Activated CD4-positive, alpha-beta T cell treated with anti-CD3 and anti-CD28 coated beads, Interleukin-2, amount 50 U/mL, for 16 hours (primary cell): ENCODE measurements at regions not wholly inside any gene's neighbourhood (a gene's known extent, or its start where the extent isn't known, plus 50 kb on each side); places are given as distances from the start of the nearest gene placed in this dataset.

Experiments used
- DNase-seq: peaks from one replicate; pipeline ENCODE4 v3.0.0-alpha.2; 2020

DNA sequence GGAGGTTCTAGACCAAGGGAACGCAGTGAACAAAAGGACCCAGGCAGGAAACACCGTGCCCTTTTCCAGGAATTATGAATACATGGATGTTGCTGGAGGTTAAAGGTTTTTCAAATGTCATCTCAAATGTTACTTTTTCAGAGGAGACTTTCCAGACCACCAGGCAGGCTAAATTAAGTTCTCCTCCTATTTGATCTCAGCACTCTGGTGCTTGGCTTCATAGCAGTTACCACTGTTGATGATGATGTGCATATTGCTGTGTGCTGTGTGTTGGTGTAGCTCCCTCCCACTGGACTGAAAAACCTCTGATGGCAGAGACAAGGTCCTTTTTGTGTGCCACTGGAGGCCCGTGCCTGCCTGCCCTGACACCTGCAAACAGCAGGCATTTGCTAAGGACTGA lies 137.3 kb upstream of the PTPRM start:
- no peak for DNase-seq

DNA sequence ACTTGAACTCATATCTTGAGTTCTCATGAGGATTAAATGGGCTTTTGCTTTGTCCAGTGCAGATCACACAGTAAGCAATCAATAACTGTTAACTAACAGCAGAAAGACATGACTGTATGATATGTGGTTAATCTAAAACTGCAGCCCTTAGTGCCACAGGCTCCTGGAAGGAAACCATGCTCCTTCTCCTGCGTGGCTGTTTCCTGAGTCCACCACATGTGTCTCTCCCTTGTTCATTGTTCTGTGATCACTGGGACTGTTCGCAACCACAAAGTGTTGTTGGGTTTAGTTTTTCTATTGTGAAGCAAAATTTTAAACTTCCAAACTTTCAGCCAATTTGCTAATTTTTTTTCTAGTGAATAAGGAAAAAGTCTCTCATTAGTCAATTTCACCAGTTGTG lies 130.9 kb upstream of the PTPRM start:
- DNase-seq: no peak

DNA sequence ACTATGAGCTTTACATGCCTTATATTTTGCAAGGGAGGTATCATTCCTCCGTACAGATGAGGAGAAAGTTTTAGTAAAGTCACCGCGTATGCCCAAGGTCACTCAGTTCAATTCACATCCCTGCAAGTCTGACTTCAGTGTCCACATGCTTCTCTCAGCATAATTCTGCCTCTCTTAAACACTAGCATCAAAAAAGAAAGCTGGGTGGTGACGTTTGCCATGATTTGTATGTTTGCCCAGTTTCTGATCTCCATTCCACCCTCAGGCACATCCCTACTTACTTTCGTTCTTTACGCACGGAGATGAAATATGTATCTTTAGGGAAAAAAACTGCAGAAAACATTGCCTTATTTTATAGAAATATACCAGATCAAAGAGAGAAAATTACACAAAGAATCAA lies 129.2 kb upstream of the PTPRM start:
- DNase-seq: no peak

DNA sequence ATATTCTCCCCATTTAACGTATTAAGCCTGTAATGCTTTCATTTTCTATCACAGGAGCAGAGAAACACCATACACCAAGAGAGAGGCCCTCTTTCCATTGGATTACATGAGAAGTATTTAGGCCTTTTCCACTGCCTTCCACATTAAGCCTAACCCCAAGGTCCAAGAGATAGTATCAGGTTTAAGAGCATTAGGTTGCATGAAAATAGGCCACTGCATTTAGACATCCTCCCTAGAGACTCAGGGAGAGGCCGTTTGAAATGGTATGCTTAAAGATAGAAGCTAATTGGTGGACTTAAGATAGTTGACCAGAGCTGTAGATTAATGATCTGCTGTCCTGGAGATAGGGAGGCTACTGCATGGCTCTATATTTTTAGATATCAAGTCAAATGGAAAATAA lies 128.5 kb upstream of the PTPRM start:
- no peak for DNase-seq

DNA sequence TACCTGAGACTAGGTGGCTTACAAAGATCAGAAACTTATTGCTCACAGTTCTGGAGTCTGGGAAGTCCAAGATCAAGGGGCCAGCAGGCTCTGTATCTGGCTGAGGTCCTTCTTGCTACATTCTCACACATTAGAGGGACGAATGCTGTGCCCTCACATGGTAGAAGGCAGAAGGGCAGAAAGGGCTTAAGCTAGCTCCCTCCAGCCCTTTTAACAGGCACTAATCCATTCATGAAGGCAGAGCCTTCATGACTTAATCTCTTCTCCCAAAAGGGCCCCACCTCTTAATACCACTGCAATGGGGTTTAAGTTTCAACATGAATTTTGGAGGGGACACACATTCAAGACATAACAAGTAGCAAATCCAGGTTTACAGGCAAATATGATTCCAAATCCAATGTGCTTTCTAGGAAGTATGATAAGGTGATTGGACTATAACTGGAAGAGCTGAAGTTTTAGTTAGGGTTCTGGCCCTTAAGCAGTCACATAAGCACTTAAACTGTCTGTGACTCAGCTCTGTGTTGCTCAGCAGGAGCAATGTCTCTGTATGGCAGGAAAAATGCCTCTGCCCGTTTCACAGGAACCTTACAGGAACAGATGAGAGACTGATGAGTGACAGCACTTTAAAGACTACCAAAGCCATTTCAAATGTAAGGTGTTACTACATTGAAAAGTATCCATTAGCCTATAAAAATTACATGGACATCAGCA lies 119.6 kb upstream of the PTPRM start:
- no peak for DNase-seq

DNA sequence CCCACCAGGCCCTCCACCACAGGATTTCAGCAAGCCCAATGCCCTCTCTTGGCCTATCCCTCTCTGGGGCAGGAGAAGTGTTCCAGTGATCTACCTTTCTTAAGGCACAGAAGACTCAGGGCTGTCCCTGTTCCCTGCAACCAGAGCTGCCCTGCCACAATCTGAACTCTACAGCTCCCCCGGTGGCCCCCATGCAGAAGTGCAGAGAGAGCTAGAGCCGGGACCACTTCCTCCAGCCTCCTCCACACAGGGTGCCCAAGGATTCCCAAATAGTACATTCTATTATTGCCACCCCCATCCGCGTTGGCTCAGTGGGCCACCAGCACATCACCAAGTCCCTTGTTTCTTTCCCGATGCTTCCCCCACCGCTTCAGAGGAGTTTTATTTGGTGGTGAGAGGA lies 114.8 kb upstream of the PTPRM start:
- peak; percentile 5 for DNase-seq

DNA sequence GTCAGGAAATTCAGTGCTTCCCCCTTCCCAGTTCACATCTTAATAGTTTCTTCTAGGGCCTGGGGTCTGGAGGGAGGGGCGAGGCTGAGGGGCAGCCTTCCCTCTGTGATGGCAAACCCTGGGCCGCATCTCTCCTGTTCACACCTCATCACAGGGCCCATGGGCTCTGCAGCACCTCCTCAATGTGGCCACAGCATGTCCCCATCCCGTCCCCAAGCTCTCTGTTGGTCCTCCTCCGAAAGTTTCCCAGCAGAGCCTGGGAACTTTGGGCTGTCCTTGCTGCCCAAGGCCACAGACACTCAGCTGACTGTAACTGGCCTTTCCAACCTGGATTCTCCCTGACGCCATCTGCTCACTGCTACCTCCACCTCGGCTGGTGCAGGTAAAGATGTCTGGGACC lies 112.7 kb upstream of the PTPRM start:
- DNase-seq: no peak

DNA sequence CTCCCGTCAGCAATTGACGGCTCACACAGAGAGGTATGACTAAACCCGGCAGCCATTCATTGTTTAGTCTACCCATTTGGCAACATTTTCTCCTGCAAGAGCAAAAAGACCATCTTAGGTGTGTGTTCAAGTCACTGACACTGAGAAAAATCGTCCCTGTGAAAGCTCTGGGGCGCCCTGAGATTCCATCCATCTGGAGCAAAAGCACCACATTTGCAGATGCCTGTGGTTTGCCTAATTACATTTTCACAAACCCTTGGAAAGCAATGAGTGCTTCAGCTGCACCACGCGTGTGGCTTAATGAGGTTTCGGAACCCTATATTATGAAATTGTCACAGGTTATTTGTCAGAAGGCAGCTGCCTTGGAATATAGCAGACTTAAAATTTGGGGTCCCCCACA lies 110.7 kb upstream of the PTPRM start:
- no peak for DNase-seq

DNA sequence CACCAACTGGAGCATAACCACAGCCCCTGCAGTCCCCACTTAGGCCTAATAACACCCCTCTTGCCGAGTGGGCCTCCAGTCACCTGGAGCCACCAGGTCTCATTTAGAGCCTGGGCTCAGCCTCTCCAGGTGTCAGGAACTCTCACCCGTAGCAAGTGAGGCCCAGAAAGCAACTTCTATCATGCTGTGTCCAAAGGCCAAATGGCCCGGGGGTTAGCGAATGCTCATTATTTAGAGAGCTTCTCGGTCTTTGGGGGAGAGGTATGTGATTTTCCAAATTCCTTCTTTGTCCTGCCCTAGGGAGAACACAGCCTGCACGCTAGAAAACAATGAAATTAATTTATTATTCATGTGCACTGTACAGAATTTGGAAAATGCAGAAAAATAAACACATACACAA lies 109.9 kb upstream of the PTPRM start:
- DNase-seq: no peak

DNA sequence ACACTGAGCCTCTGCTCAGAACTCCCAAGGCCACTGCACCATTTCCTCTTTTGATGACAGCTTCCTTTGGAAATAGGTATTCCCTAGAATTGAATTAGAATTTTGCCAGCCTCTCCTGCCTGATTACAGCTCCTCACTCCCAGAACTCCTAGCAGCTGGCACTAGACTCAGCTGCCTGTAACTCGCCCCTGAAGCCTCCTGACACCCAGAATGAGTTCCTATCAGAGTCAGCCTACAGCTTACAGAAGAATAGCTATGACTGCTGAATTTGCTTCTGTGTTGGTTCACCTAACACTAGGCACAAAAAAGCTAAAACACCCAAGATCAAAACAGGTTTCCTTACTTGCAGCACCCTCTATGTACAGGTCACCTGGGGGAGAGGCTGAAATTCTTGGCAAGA lies 108.2 kb upstream of the PTPRM start:
- DNase-seq: no peak

DNA sequence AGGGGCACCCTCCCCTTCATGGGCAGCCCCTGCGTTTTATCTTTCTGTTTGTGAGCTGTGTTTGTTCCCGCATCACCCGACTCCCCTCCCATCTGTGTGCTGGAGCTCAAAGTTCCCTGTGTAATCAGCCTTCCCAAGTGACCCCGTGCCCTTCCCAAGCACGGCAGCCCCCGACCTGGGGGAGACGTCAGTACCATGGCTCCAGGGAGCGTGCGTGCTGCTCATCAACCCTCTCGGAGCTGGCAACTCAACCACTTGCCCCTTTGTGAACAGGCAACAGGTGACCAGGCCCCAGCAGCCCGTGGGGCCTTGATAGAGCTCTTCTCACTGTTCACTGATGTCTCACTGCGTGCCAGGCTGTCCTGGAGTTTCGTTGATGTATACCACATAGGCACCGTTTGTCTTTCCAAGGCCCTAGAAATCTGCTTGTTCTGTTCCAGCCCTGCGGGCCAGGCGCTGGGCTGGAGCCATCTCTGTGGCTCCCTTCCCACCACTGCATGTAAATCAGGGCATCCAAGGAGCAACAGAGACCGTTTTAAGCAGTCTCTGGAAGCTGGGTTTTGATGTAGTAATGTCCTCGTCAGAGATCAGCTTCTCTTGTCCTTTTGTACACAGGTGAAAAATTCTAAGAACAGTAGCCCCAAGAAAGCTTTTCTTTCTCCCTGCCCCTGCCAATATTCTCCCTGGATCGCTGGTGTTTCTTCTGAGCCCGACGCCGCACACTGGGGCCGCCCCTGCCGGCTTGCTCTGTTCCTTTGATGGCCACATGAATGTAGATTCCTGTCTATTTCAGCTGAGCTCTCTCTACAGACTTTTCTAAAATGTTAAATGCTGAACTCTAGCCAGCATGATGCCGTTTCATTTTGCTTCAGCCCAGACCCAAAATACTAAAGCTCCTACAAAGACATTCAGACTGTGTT lies 107.0 kb upstream of the PTPRM start:
- DNase-seq: no peak

DNA sequence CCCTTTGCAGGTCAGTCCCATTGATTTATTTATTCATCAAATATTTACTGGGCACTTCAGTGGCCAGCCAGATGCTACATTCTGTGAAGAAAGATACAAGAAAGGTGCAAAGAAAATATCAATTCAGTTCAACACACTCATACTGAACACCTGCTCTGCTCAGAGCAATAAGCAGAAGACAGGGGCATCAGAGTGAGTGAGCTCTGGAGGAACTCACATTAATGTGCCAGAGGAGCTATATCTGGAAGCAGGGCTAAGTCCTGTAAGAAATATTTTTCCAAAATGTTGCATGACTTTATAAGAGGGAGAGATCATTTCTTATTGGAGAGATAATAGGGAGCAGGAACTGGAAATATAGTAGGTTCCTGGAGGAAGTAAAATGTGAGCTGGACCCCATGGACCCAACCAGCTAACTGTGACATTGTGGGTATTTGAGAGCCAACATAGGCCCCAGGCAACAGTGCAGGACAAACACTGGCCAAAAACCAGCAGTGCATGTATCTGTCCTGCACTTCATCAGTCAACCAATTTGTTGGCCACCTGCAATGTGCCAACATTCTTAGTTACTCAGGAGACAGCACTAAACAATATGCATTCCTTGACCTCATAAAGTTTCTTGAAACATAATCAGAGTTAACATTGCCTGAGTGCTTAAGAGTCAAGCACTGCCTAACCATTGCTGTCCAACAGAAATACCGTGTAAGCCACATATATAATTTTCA lies 102.7 kb upstream of the PTPRM start:
- no peak for DNase-seq

DNA sequence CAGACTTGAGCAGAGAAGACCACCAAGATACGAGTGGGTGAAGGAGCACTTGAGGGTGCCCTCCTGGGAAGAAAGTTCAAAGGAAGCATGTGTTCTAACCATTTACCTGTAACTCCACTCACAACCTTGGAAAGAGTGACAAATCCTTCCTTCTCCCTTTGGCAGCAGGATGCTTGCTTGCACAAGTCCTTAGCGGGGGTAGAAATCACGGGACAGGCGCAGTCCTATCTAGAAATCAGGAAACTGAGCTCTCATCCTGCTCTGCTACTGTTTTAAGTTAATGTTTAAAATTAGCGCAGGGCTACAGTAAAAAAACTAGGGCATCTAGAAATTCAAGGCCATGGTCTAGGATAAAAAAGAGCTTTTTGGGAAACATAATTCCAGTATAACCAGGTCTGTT lies 100.9 kb upstream of the PTPRM start:
- no peak for DNase-seq

DNA sequence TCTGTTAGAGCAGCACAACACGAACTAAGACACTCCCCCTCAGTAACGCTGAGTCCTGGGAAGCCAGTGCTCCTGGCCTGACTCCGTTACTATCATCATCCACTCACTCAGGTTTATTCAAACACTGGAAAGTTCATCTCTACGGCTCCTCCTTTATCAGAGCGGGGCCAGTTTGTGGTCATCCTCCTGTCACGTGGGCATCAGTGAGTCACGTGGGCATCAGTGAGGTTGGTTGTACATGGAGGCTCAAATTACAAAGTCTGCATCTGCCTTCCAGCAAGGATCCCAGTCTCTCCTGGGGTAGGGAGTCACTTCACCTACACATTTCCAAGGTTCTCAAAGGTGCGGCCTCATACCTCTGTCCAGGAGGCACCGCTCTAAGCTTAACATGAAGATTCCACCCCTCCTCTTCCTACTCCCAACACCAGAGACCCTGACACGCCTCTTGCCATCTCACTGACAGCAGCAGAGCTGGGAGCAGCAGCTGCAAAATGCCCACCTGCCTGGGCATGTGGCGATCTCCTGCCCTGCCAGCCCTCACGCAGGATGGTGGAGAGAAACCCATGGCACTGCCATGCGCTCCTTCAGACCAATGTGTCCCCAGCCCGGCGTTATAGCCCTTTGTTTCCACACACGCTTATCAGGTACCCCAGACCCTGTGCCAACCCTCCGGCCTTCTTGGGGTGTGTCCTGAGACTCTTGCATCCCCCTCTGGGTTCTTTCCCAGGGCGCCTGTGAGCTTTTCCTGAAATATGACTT lies 99.2 kb upstream of the PTPRM start:
- DNase-seq: no peak

DNA sequence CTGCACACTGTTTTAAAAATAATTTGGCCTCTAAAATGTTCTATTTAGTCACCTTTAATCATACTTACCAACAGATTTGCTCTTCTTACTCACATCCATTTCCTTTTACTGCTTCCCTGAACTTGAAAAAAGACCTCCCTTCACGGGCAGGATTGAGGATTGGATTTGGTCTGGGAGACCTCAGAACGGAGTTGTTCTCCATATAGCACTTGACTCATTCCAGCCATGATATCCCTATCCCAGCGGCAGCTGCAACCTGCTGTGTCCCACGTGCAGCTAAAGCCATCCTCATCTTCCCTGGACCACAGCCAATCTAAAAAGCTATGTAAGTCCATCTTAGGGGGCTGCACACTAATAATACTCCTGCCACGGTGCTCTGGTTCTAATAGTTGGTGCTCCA lies 97.0 kb upstream of the PTPRM start:
- DNase-seq: no peak

DNA sequence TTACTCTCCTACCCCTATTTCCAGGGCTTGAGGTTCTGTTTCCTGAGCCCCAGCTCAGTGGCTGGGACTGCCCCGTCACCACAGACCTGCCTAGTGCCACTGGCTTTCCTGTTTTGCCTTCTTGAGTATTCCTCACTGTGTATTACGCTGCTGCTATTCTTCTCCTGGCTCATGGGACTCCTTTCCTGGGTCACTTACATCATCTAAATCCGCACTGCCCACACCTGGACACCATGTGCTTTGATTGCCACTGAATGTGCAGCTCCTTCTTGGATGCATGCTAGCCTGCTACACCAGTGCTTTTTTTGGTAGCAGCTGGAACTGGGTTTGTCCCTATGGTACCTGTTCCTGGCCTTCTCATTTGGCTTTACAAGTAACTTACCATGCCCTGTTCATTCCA lies 96.6 kb upstream of the PTPRM start:
- no peak for DNase-seq

DNA sequence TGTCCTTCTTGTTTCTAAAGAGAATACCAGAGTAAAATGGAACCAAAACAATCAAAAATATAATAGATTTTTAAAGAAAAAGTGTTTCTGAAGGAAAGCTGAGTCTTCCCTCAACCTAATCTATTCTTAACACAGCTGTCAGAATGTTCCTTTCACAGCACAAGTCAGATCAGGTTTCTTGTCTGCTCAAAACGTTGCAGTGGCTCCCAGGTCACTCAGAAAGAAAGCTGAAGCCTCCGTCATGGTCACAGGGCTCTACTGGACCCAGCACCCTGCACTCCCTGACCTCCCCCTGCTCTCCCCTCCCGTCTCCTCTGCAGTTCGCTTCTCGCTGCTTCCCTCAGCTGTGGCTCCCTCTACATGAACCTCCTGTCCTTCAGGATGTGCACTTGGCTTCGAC lies 90.7 kb upstream of the PTPRM start:
- DNase-seq: no peak

DNA sequence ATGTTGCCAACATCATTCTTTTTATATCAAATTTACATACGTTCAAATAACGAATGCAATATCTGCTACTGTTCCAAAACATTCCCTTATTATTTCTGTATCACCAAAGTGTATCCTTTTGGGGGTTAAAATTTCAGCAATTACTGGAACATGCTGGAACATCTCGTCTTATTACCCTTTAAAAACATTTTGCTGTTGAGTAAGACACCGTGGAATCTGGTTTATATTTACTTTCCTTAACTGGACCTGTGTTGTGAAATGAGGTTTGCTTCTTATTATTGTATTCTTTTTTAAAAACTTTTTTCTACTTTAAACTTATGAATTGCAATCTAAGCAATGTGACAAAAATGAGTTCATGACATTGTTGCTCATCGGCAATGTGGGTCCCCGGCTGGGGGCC lies 87.4 kb upstream of the PTPRM start:
- no peak for DNase-seq

DNA sequence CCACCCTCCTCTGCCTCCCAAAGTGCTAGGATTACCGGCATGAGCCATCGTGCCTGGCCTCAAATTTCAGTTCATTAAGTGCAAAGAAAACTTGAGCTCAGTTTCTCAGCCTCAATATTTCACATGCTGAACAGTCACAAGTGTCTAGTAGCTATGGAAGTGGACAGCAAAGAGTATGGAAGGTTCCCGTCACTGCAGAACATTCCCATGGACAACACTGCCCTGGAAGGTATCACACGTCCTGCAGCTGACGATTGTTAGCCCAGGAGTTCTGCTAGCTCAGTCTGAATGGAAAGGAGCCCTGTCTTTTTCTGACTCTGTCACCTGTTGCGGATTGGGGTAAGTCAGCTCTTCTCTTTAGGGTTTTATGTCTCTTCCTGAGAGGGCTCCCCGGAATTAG lies 86.2 kb upstream of the PTPRM start:
- no peak for DNase-seq

DNA sequence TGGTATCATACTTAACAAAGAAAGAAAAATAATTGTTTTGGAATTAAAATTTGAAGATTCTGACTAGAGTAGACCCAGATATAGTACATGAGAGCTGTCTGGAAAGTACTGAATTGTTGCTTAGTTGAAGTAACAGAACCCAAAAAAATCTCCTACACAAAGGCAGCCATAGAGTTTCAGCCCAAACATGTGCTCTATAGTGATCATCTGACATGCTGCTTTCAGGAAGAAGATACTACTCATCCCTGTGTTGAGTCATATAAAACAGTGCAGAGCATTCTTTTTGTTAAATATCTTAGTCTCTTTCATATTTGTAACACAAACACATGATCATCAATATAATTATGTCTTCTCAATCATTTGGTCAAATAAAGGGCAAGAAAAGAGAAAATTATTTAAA lies 84.8 kb upstream of the PTPRM start:
- DNase-seq: no peak

DNA sequence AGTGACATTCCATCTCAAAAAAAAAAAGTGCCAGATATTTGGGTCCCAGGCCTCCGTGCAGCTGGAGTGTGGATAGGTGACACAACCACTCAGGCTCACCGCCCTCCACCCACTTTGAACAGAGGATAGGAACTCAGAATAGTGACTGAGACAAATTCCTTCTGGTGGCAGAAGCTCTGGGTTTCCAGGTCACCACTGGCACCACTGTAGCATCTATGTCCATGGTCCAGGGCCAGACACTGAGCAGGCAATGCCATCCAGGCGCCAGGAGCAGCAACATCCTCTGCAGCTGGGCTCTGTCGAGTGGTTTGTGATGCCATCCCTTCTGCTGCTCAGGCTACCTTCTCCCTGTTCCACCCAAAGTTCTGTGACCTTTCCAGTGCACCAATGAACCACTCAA lies 81.5 kb upstream of the PTPRM start:
- no peak for DNase-seq

DNA sequence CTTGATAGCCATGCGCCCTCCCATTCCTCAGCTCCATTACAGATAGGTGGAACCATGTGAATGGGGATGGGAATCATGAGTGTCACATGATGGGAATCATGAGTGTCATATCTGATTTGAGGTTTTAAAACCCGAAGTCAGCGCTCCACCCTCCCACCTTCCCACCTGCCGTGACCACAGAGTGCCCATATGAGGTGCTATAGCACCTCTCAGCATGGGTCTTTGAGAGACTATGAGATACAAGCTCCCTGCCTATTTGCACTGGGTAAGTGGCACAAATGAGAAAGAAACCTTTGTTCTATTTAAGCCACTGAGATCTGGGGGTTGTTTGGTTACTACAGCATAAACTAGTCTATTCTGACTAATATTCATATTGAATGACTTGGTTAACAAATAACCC lies 78.5 kb upstream of the PTPRM start:
- DNase-seq: no peak

DNA sequence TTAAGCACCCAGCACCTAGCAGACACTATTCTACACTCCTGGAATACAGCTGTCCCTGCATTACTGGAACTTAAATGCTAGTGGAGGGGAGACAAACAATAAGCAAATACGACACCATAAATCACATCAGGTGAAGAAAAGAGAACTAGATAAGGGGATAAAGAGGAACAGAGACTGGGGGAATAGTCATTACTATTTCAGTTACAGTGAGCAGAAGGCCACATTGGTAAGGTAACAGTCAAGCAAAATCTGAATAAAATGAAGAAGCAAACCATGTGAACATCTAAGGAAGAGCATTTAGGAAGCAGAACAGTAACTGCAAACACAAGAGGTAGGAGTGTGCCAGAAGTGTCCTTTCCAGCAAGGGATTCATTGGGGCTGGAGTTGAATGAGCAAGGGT lies 77.0 kb upstream of the PTPRM start:
- no peak for DNase-seq
